GM12878 (cell line): ENCODE measurements at regions not wholly inside any gene's neighbourhood (a gene's known extent, or its start where the extent isn't known, plus 50 kb on each side); places are given as distances from the start of the nearest gene placed in this dataset.

Experiments
- ATAC-seq: fragments of 200-7000 bp; cut with Tn5 transposase; 3 replicates; pipeline ENCODE4 v1.9.1; 2020; ENCODE audit warnings: mild to moderate bottlenecking, moderate library complexity
- BruUV-seq: library from RNA; stranded (reverse); fragments of 400-500 nt; replicated peaks from 2 replicates; lab custom pipeline; 2021; lab: Mats Ljungman, UMichigan
- CTCF ChIA-PET: fragments of 300-600 bp; sonication (Branson Sonifier 250); formaldehyde crosslinking; extraction: SDS; loops from one replicate; lab custom pipeline; 2021; ENCODE audit warnings: inconsistent platforms; lab: Yijun Ruan, JAX
- POLR2A ChIA-PET: fragments of 350-600 bp; formaldehyde crosslinking; extraction: SDS; loops from one replicate; lab custom pipeline; 2021; ENCODE audit warnings: inconsistent platforms; lab: Charles Lee
- RAD21 ChIA-PET: fragments of 300-600 bp; sonication (Branson Sonifier 250); formaldehyde crosslinking; loops from one replicate; lab custom pipeline; 2023; ENCODE audit warnings: antibody characterized with exemption; ENCODE audit not compliant: unreplicated experiment; lab: Charles Lee
- SMC1A ChIA-PET: fragments of 300-600 bp; sonication (Branson Sonifier 250); formaldehyde crosslinking; loops from one replicate; lab custom pipeline; 2023; ENCODE audit not compliant: unreplicated experiment, uncharacterized antibody; lab: Charles Lee
- DNase-seq: peaks from one replicate; pipeline ENCODE4 v3.0.0-alpha.2; 2011; ENCODE audit warnings: low read depth, low spot score
- FAIRE-seq: peaks from 3 replicates; lab custom pipeline; 2011; peaks lifted over from hg19 to GRCh38; lab: Jason Lieb, UNC
- H2AFZ ChIP-seq: 2 replicates; pipeline ENCODE4 v1.6.0; 2011; ENCODE audit warnings: low read depth, low read length, control low read depth; ENCODE audit not compliant: control insufficient read depth
- H3K27ac ChIP-seq: 2 replicates; pipeline ENCODE4 v1.5.1; 2011; ENCODE audit warnings: control low read depth; ENCODE audit not compliant: control insufficient read depth, insufficient read depth
- H3K27me3 ChIP-seq, 2 experiments: replicated peaks in 1 of 2; 2 replicates each; pipeline versions ENCODE4 v1.6.0 to v1.6.1; 2011; ENCODE audit warnings: low read length in 1 of 2; ENCODE audit not compliant: control insufficient read depth in 2 of 2, insufficient read depth in 2 of 2
- H3K36me3 ChIP-seq, 2 experiments: 2 replicates each; pipeline ENCODE4 v1.5.1; 2011; ENCODE audit warnings: low read length in 1 of 2; ENCODE audit not compliant: control insufficient read depth in 2 of 2, insufficient read depth in 2 of 2
- H3K4me1 ChIP-seq: 2 replicates; pipeline ENCODE4 v1.6.1; 2011; ENCODE audit warnings: mild to moderate bottlenecking, low read length, moderate library complexity, mixed read lengths; ENCODE audit not compliant: control insufficient read depth, insufficient read depth
- H3K4me2 ChIP-seq: 2 replicates; pipeline ENCODE4 v1.6.0; 2011; ENCODE audit warnings: control low read depth; ENCODE audit not compliant: control insufficient read depth, insufficient read depth
- H3K4me3 ChIP-seq: fragments of 200-600 bp; sonication (generic); 2 replicates; pipeline ENCODE4 v1.5.1; 2016
- H3K79me2 ChIP-seq: 2 replicates; pipeline ENCODE4 v1.6.0; 2011; ENCODE audit warnings: low read length; ENCODE audit not compliant: control insufficient read depth, insufficient read depth
- H3K9ac ChIP-seq: 2 replicates; pipeline ENCODE4 v1.8.0; 2011; ENCODE audit warnings: low read length, control low read depth, mixed read lengths; ENCODE audit not compliant: control insufficient read depth, insufficient read depth
- H3K9me3 ChIP-seq: replicated peaks from 3 replicates; pipeline ENCODE4 v1.5.1; 2011; ENCODE audit warnings: mild to moderate bottlenecking, low read length; ENCODE audit not compliant: control insufficient read depth, insufficient read depth
- H4K20me1 ChIP-seq: 2 replicates; pipeline ENCODE4 v1.6.0; 2011; ENCODE audit not compliant: control insufficient read depth, insufficient read depth
- ETV6 ChIP-seq, 2 experiments: fragments of 450-650 bp in 1 of 2; IDR thresholded peaks in 1 of 2; conservative IDR thresholded peaks in 1 of 2; 2 replicates each; pipeline ENCODE4 v1.6.1; 2014; ENCODE audit warnings: antibody characterized with exemption in 1 of 2, borderline replicate concordance in 1 of 2, low read depth in 1 of 2, mild to moderate bottlenecking in 1 of 2, moderate library complexity in 1 of 2
- EZH2 ChIP-seq: IDR thresholded peaks from 2 replicates; pipeline ENCODE4 v1.6.1; 2012; ENCODE audit warnings: low read depth, mild to moderate bottlenecking, control low read depth, inconsistent platforms, low read length, borderline replicate concordance; ENCODE audit not compliant: control insufficient read depth
- IRF4 ChIP-seq: IDR thresholded peaks from 2 replicates; pipeline ENCODE4 v1.6.1; 2011; ENCODE audit warnings: low read depth, low read length
- RAD21 ChIP-seq: IDR thresholded peaks from 2 replicates; pipeline ENCODE4 v1.6.1; 2011; ENCODE audit warnings: mild to moderate bottlenecking, low read depth, low read length, moderate library complexity; ENCODE audit not compliant: insufficient read depth
- WGBS: methylation state at CpG from one replicate; pipeline ENCODE4 v1.1.6; 2016; ENCODE audit warnings: low lambda C conversion rate; ENCODE audit not compliant: insufficient replicate concordance, insufficient coverage; ENCODE audit errors: missing lambda C conversion rate; 5-methylcytosine and 5-hydroxymethylcytosine counted together
- in situ Hi-C: fragments of 300-500 bp; cut with MboI; formaldehyde crosslinking; loops from 9 replicates; pipeline ENCODE4 v1.14.3; 2018; ENCODE audit warnings: mixed read lengths
- intact Hi-C: fragments of 100-400 bp; cut with micrococcal nuclease; formaldehyde crosslinking; loops from one replicate; pipeline ENCODE4 v1.14.2; 2022; ENCODE audit not compliant: unreplicated experiment
- TF ChIP-seq, protein P1 (sequence below), 3 experiments: IDR thresholded peaks in 2 of 3; conservative IDR thresholded peaks in 1 of 3; 2 replicates each; pipeline ENCODE4 v1.5.1; 2011; ENCODE audit warnings: low read depth in 3 of 3, low read length in 3 of 3, mild to moderate bottlenecking in 3 of 3, control low read depth in 2 of 3, moderate library complexity in 2 of 3, inconsistent platforms in 1 of 3, mixed read lengths in 1 of 3; ENCODE audit not compliant: control insufficient read depth in 2 of 3, insufficient read depth in 1 of 3; ENCODE audit errors: extremely low read depth in 1 of 3
- TF ChIP-seq, protein P2 (sequence below): fragments of 450-650 bp; IDR thresholded peaks from 2 replicates; pipeline ENCODE4 v1.6.1; 2014; ENCODE audit warnings: mild to moderate bottlenecking

DNA sequence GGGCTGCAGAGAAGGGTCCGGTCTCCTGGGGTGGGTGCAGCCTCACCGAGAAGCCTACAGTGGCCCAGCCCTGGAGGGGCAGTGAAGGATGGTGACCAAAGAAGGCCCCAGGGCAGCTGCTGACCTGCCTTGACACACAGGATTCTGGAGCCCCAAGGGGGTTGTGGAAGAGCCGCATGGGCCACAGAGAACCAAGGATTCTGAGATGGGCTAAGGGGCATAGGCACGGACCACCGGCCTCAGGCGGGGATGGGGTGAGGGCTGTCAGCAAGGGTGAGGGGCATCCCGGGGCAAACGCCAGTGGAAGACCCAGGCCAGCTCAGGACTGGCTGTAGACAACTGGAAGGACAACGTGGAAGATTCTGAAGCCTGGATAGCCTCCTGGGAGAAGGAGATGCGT, 151.6 kb downstream of the TEX29 start (continued):
- TF ChIP-seq, protein P1, sequence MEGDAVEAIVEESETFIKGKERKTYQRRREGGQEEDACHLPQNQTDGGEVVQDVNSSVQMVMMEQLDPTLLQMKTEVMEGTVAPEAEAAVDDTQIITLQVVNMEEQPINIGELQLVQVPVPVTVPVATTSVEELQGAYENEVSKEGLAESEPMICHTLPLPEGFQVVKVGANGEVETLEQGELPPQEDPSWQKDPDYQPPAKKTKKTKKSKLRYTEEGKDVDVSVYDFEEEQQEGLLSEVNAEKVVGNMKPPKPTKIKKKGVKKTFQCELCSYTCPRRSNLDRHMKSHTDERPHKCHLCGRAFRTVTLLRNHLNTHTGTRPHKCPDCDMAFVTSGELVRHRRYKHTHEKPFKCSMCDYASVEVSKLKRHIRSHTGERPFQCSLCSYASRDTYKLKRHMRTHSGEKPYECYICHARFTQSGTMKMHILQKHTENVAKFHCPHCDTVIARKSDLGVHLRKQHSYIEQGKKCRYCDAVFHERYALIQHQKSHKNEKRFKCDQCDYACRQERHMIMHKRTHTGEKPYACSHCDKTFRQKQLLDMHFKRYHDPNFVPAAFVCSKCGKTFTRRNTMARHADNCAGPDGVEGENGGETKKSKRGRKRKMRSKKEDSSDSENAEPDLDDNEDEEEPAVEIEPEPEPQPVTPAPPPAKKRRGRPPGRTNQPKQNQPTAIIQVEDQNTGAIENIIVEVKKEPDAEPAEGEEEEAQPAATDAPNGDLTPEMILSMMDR (IDR thresholded peaks at IDR 0.05 in 2 of 3, conservative IDR thresholded peaks at IDR 0.05 in 1 of 3; ENCODE audit: control insufficient read depth in 2 of 3, extremely low read depth in 1 of 3, insufficient read depth in 1 of 3, low read depth in 3 of 3, low read length in 3 of 3): no peak
- TF ChIP-seq, protein P2, sequence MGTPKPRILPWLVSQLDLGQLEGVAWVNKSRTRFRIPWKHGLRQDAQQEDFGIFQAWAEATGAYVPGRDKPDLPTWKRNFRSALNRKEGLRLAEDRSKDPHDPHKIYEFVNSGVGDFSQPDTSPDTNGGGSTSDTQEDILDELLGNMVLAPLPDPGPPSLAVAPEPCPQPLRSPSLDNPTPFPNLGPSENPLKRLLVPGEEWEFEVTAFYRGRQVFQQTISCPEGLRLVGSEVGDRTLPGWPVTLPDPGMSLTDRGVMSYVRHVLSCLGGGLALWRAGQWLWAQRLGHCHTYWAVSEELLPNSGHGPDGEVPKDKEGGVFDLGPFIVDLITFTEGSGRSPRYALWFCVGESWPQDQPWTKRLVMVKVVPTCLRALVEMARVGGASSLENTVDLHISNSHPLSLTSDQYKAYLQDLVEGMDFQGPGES: no peak
- TF ChIP-seq EZH2 (no peak), ETV6 (conservative IDR thresholded peaks at IDR 0.05 in 1 of 2, IDR thresholded peaks at IDR 0.05 in 1 of 2; ENCODE audit: borderline replicate concordance in 1 of 2, low read depth in 1 of 2) (no peak), IRF4 (no peak)

DNA sequence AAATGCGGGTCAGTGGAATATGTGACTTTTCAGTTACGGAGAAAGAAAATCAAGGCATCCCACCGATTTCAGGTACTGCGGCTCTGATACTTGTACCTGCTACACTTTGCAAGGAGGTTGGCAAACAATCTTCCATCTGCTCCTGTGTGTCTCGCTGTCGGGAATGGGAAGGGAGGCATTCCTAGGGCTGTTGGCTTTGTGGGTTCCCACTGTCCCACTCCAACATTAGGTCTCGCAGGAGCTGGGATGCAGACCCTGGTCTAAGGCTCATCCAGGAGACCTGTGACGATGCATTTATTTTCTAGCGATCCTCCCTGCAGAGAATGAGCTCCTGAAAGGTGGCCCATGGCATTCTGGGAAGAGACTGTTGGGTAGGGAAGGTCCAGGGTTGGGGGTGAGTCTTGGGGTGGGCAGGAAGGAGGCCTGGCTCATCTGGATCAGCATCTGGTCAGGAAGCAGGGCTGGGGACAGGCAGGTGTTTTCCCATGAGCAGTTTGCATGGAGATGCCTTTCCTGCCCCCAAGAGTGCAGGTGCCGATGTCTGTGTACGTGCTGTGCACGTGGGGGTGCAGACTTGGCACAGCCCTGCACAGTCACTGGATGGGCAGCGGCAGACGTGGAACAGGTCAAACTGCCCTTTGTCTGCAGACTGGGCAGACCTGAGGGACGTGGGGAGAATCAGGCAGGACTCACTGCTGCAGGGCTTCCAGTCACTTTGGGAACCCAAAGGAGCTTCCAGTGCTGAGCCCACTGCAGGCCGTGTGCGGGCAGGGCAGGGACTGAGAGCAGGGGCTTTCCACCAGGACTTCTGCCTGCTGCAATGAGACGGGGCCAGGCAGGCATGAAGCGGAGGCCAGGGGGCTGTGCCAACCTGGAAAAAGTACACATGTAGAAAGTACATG, 152.4 kb downstream of the TEX29 start:
- no peak for TF ChIP-seq RAD21
- H3K27me3 ChIP-seq: no peaks in the 10 kb centered on the region
- CTCF ChIA-PET: interaction anchor here (1.4 to 2.8 kb wide), 2 partner anchors 971 to 1133 kb away, joined by 7 to 14 read pairs; no protein-coding TSS in a partner anchor
- no peak overlapping the region for H3K4me2 ChIP-seq
- no TSS peak for BruUV-seq
- H2AFZ ChIP-seq: no peak overlapping the region
- no peak overlapping the region for H3K9ac ChIP-seq
- no peaks in the 10 kb centered on the region for H3K79me2 ChIP-seq
- no peak overlapping the region for H3K27ac ChIP-seq
- no peak overlapping the region for H3K4me3 ChIP-seq
- no peaks in the 10 kb centered on the region for H3K9me3 ChIP-seq
- H3K4me1 ChIP-seq: no peaks in the 10 kb centered on the region
- intact Hi-C loops: no loop called here
- no peaks in the 10 kb centered on the region for H4K20me1 ChIP-seq
- in situ Hi-C loops: loop anchor here (5.0 to 25.0 kb wide), 3 partner anchors 969 to 1389 kb away; no protein-coding TSS in a partner anchor
- FAIRE-seq (no peak), DNase-seq (no peak), ATAC-seq (no peak)
- RAD21 ChIA-PET: no interaction called here
- 27% methylated on average over 19 of the region's 19 CpGs for WGBS
- no peaks in the 10 kb centered on the region for H3K36me3 ChIP-seq
- SMC1A ChIA-PET: no interaction called here
- POLR2A ChIA-PET: no interaction called here
